Esophagus muscularis mucosa (tissue), 4 donors: ENCODE measurements at regions not wholly inside any gene's neighbourhood (a gene's known extent, or its start where the extent isn't known, plus 50 kb on each side); places are given as distances from the start of the nearest gene placed in this dataset.

Experiments
- EP300 ChIP-seq: sonication (generic); formaldehyde crosslinking; IDR thresholded peaks from one replicate; pipeline ENCODE4 v1.6.1; 2017; ENCODE audit warnings: antibody characterized with exemption
- POLR2A ChIP-seq: fragments of 450-650 bp; IDR thresholded peaks from one replicate; pipeline ENCODE4 v1.6.1; 2017; ENCODE audit warnings: antibody characterized with exemption, moderate library complexity, mild to moderate bottlenecking, low read depth
- POLR2AphosphoS5 ChIP-seq, 2 donors: sonication (generic); formaldehyde crosslinking; IDR thresholded peaks; one replicate each; pipeline ENCODE4 v1.6.1; 2017; ENCODE audit warnings: antibody characterized with exemption in 2 of 2
- TF ChIP-seq, protein P1 (sequence below), 3 experiments: fragments of 200-600 bp in 2 of 3; fragments of 450-650 bp in 1 of 3; sonication (generic) in 2 of 3; IDR thresholded peaks; one replicate each; pipeline ENCODE4 v1.5.1; 2017 to 2019; ENCODE audit warnings: antibody characterized with exemption in 3 of 3, mild to moderate bottlenecking in 2 of 3, moderate library complexity in 1 of 3

GRCh38 chr2:88254437-88255091 lies 84.4 kb downstream of the THNSL2 start:
- TF ChIP-seq, protein P1, sequence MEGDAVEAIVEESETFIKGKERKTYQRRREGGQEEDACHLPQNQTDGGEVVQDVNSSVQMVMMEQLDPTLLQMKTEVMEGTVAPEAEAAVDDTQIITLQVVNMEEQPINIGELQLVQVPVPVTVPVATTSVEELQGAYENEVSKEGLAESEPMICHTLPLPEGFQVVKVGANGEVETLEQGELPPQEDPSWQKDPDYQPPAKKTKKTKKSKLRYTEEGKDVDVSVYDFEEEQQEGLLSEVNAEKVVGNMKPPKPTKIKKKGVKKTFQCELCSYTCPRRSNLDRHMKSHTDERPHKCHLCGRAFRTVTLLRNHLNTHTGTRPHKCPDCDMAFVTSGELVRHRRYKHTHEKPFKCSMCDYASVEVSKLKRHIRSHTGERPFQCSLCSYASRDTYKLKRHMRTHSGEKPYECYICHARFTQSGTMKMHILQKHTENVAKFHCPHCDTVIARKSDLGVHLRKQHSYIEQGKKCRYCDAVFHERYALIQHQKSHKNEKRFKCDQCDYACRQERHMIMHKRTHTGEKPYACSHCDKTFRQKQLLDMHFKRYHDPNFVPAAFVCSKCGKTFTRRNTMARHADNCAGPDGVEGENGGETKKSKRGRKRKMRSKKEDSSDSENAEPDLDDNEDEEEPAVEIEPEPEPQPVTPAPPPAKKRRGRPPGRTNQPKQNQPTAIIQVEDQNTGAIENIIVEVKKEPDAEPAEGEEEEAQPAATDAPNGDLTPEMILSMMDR (IDR thresholded peaks at IDR 0.05), result no peak
- TF ChIP-seq POLR2A (no peak), POLR2AphosphoS5 (IDR thresholded peaks at IDR 0.05) (no peak), EP300 (no peak)
